Skeletal muscle tissue (tissue), 3 donors: ENCODE measurements at regions not wholly inside any gene's neighbourhood (a gene's known extent, or its start where the extent isn't known, plus 50 kb on each side); places are given as distances from the start of the nearest gene placed in this dataset.

Experiments
- H3K27ac ChIP-seq: one replicate; pipeline ENCODE4 v1.7.0; 2013; ENCODE audit warnings: mild to moderate bottlenecking, low read depth, low read length, inconsistent platforms
- H3K27me3 ChIP-seq, 3 donors: one replicate each; pipeline ENCODE4 v1.7.0; 2013; ENCODE audit warnings: low read length in 3 of 3; ENCODE audit not compliant: control insufficient read depth in 3 of 3, insufficient read depth in 3 of 3
- H3K36me3 ChIP-seq, 3 donors: one replicate each; pipeline ENCODE4 v1.7.0; 2013; ENCODE audit warnings: low read length in 3 of 3; ENCODE audit not compliant: control insufficient read depth in 3 of 3, insufficient read depth in 3 of 3
- H3K4me1 ChIP-seq, 3 donors: one replicate each; pipeline ENCODE4 v1.7.0; 2013; ENCODE audit warnings: low read length in 3 of 3, mild to moderate bottlenecking in 3 of 3; ENCODE audit not compliant: control insufficient read depth in 3 of 3, insufficient read depth in 3 of 3
- H3K4me3 ChIP-seq, 3 donors: one replicate each; pipeline ENCODE4 v1.7.0; 2013; ENCODE audit warnings: low read length in 3 of 3
- H3K9ac ChIP-seq, 3 donors: one replicate each; pipeline ENCODE4 v1.7.0; 2013; ENCODE audit warnings: low read length in 3 of 3, mild to moderate bottlenecking in 3 of 3, moderate library complexity in 2 of 3, low read depth in 1 of 3
- H3K9me3 ChIP-seq, 3 donors: one replicate each; pipeline ENCODE4 v1.7.0; 2013; ENCODE audit warnings: low read length in 3 of 3; ENCODE audit not compliant: control insufficient read depth in 3 of 3
- donor health status: Osteomylitis.

GRCh38 chr2:564471-565181, 112.6 kb downstream of the TMEM18 start:
- Histone ChIP-seq H3K27me3 (peaks cover 0 to 28% (median 11%) of the 10 kb centered on the region in 3 donors), H3K9me3 (no peaks in the 10 kb centered on the region), H3K36me3 (no peaks in the 10 kb centered on the region), H3K4me3 (no peak overlapping the region), H3K9ac (no peak overlapping the region), H3K27ac (no peak overlapping the region), H3K4me1 (peaks cover 0 to 5% (median 3%) of the 10 kb centered on the region in 3 donors)

- Histone ChIP-seq H3K36me3 (no peaks in the 10 kb centered on the region), H3K4me3 (no peak overlapping the region), H3K9me3 (no peaks in the 10 kb centered on the region), H3K27ac (no peak overlapping the region), H3K4me1 (peaks cover 0 to 2% (median 1%) of the 10 kb centered on the region in 3 donors), H3K9ac (no peak overlapping the region), H3K27me3 (peaks cover 0 to 26% (median 11%) of the 10 kb centered on the region in 3 donors)
These were observed 113.7 kb downstream of the TMEM18 start for GRCh38 chr2:563512-563911.

- Histone ChIP-seq H3K27ac (no peak overlapping the region), H3K9ac (no peak overlapping the region), H3K27me3 (peaks cover 0 to 19% (median 6%) of the 10 kb centered on the region in 3 donors), H3K4me3 (no peak overlapping the region), H3K36me3 (no peaks in the 10 kb centered on the region), H3K4me1 (no peaks in the 10 kb centered on the region), H3K9me3 (no peaks in the 10 kb centered on the region)
These were observed 114.5 kb downstream of the TMEM18 start for GRCh38 chr2:562391-563364.

DNA sequence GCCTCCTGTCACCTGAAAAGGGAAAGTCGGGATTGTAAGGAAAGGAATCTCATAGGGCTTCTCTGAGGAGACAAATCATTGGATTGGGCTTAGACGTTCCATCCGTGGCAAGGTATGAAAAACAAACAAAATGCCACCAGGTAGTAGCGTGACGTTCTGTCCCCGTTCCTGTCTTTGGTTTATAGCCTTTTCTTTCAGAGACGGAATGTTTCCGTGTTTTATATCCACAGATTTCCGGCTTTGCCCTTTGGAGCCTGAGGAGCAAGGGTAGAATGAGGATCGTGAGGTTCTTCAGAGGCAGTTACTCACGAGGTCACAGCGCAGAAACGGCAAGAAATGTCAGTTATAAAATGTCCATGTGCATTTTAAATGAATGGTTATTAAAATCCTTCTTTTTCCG, 118.3 kb downstream of the TMEM18 start:
- Histone ChIP-seq H3K9me3 (no peaks in the 10 kb centered on the region), H3K27me3 (peaks cover 0 to 13% (median 0%) of the 10 kb centered on the region in 3 donors), H3K4me3 (no peak overlapping the region)

GRCh38 chr2:558302-558642, 118.9 kb downstream of the TMEM18 start:
- Histone ChIP-seq H3K4me1 (no peaks in the 10 kb centered on the region), H3K9me3 (no peaks in the 10 kb centered on the region), H3K36me3 (no peaks in the 10 kb centered on the region), H3K9ac (no peak overlapping the region), H3K27ac (no peak overlapping the region), H3K27me3 (peaks cover 0 to 19% (median 0%) of the 10 kb centered on the region in 3 donors), H3K4me3 (no peak overlapping the region)

More for the DNA sequence above, 118.3 kb downstream of the TMEM18 start:
- Histone ChIP-seq H3K9ac (no peak overlapping the region), H3K4me1 (no peaks in the 10 kb centered on the region), H3K36me3 (no peaks in the 10 kb centered on the region), H3K27ac (no peak overlapping the region)

DNA sequence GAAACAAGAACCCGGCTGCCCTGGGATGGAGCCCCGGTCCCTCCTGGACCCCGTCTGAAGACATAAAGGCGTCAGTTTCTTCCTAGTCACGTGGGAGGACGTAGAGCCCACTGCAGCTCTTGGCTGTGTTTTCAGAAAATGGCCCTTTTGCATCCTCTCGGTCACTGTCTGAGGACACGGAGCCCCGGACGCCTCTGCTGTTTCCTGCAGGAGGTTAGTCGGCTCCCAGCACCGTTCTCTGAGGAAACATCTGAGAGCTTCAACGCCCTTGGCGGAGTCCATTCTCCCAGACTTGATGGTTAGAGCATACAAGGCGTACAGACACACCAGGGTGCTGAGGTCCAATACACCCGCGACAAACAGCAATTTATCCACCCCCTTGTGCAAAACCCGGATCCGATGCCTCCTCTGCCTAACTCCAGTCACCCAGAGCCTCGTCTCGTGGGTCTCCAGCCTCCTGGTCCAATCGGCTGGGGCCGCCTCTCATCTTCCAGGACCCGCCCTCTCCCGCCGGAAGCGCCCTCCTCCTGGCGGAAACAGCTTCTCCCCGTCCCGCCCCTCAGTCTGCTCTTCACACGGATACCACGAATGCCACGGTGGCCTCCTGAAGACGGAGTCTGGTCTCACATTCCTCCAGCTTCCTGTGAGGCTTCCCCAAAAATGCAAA, 119.4 kb downstream of the TMEM18 start:
- Histone ChIP-seq H3K27me3 (peaks cover 0 to 16% (median 0%) of the 10 kb centered on the region in 3 donors), H3K4me1 (no peaks in the 10 kb centered on the region), H3K9me3 (no peaks in the 10 kb centered on the region), H3K36me3 (no peaks in the 10 kb centered on the region), H3K27ac (no peak overlapping the region), H3K4me3 (no peak overlapping the region), H3K9ac (no peak overlapping the region)

GRCh38 chr2:556485-556884, 120.7 kb downstream of the TMEM18 start:
- Histone ChIP-seq H3K9ac (no peak overlapping the region), H3K36me3 (no peaks in the 10 kb centered on the region), H3K4me1 (no peaks in the 10 kb centered on the region), H3K27ac (no peak overlapping the region), H3K9me3 (no peaks in the 10 kb centered on the region), H3K27me3 (peaks cover 0 to 18% (median 2%) of the 10 kb centered on the region in 3 donors), H3K4me3 (no peak overlapping the region)

GRCh38 chr2:555164-555922, 121.9 kb downstream of the TMEM18 start:
- H3K4me3 ChIP-seq: no peak overlapping the region
- no peak overlapping the region for H3K9ac ChIP-seq
- H3K4me1 ChIP-seq: no peaks in the 10 kb centered on the region
- no peak overlapping the region for H3K27ac ChIP-seq
- peaks cover 0 to 21% (median 7%) of the 10 kb centered on the region in 3 donors for H3K27me3 ChIP-seq
- H3K9me3 ChIP-seq: no peaks in the 10 kb centered on the region
- no peaks in the 10 kb centered on the region for H3K36me3 ChIP-seq

- Histone ChIP-seq H3K4me3 (no peak overlapping the region), H3K4me1 (no peaks in the 10 kb centered on the region), H3K27me3 (peaks cover 0 to 16% (median 7%) of the 10 kb centered on the region in 3 donors), H3K27ac (no peak overlapping the region), H3K9ac (no peak overlapping the region), H3K36me3 (no peaks in the 10 kb centered on the region), H3K9me3 (no peaks in the 10 kb centered on the region)
These were observed 122.8 kb downstream of the TMEM18 start for GRCh38 chr2:554444-554843.
